Astrocyte (in vitro differentiated cells and primary cell): ENCODE measurements at regions not wholly inside any gene's neighbourhood (a gene's known extent, or its start where the extent isn't known, plus 50 kb on each side); places are given as distances from the start of the nearest gene placed in this dataset.
"Not testable (repeated sequence)": the region's sequence is repeated elsewhere in the genome, so short reads cannot be mapped to it uniquely, and the experiment has no call there.

Experiments used
- DNase-seq: peaks from one replicate; pipeline ENCODE4 v3.0.0-alpha.2; 2010; ENCODE audit warnings: low read depth
- FAIRE-seq: peaks from 2 replicates; lab custom pipeline; 2011; peaks lifted over from hg19 to GRCh38; lab: Jason Lieb, UNC
- H2AFZ ChIP-seq: 2 replicates; pipeline ENCODE4 v1.6.0; 2012; ENCODE audit warnings: low read depth, low read length, inconsistent platforms
- H3K27ac ChIP-seq: 2 replicates; pipeline ENCODE4 v1.5.1; 2011; ENCODE audit warnings: low read depth, low read length, inconsistent platforms
- H3K27me3 ChIP-seq: 2 replicates; pipeline ENCODE4 v1.6.0; 2011; ENCODE audit warnings: low read length, inconsistent platforms; ENCODE audit not compliant: insufficient read depth
- H3K36me3 ChIP-seq: 2 replicates; pipeline ENCODE4 v1.5.1; 2011; ENCODE audit warnings: low read length, inconsistent platforms; ENCODE audit not compliant: insufficient read depth
- H3K4me1 ChIP-seq: 2 replicates; pipeline ENCODE4 v1.5.1; 2011; ENCODE audit warnings: low read length, inconsistent platforms; ENCODE audit not compliant: insufficient read depth
- H3K4me2 ChIP-seq: 2 replicates; pipeline ENCODE4 v1.6.0; 2012; ENCODE audit warnings: low read length, inconsistent platforms
- H3K4me3 ChIP-seq: 2 replicates; pipeline ENCODE4 v1.5.1; 2011; ENCODE audit warnings: low read depth, mild to moderate bottlenecking, low read length, inconsistent platforms; ENCODE audit not compliant: insufficient read depth
- H3K79me2 ChIP-seq: 2 replicates; pipeline ENCODE4 v1.6.0; 2012; ENCODE audit warnings: mild to moderate bottlenecking, low read length, inconsistent platforms; ENCODE audit not compliant: insufficient read depth
- H3K9ac ChIP-seq: 2 replicates; pipeline ENCODE4 v1.6.0; 2012; ENCODE audit warnings: mild to moderate bottlenecking, low read length, inconsistent platforms
- H3K9me3 ChIP-seq: 2 replicates; pipeline ENCODE4 v1.5.1; 2012; ENCODE audit warnings: low read depth, mild to moderate bottlenecking, low read length, inconsistent platforms; ENCODE audit not compliant: insufficient read depth
- H4K20me1 ChIP-seq: 2 replicates; pipeline ENCODE4 v1.6.0; 2012; ENCODE audit warnings: low read length, inconsistent platforms; ENCODE audit not compliant: insufficient read depth
- H3K27ac Mint-ChIP-seq: one replicate; pipeline ENCODE4 v1.8.0; 2021; ENCODE audit warnings: mild to moderate bottlenecking, mixed read lengths; ENCODE audit not compliant: unreplicated experiment
- H3K27me3 Mint-ChIP-seq: one replicate; pipeline ENCODE4 v1.8.0; 2021; ENCODE audit warnings: low read depth, mixed read lengths; ENCODE audit not compliant: unreplicated experiment
- H3K36me3 Mint-ChIP-seq: one replicate; pipeline ENCODE4 v1.8.0; 2021; ENCODE audit warnings: low read depth, mixed read lengths; ENCODE audit not compliant: unreplicated experiment
- H3K4me1 Mint-ChIP-seq: one replicate; pipeline ENCODE4 v1.8.0; 2021; ENCODE audit warnings: low read depth, mixed read lengths; ENCODE audit not compliant: unreplicated experiment
- H3K4me3 Mint-ChIP-seq: one replicate; pipeline ENCODE4 v1.8.0; 2021; ENCODE audit warnings: mild to moderate bottlenecking, moderate library complexity, mixed read lengths; ENCODE audit not compliant: unreplicated experiment
- H3K9me3 Mint-ChIP-seq: one replicate; pipeline ENCODE4 v1.8.0; 2021; ENCODE audit warnings: mild to moderate bottlenecking, mixed read lengths; ENCODE audit not compliant: unreplicated experiment
- CTCF ChIP-seq: IDR thresholded peaks from 2 replicates; pipeline ENCODE4 v1.5.1; 2011; ENCODE audit warnings: low read depth, mild to moderate bottlenecking, inconsistent platforms, low read length, moderate library complexity; ENCODE audit not compliant: insufficient read depth
- EZH2 ChIP-seq: IDR thresholded peaks from 2 replicates; pipeline ENCODE4 v1.6.1; 2012; ENCODE audit warnings: mild to moderate bottlenecking, low read length, inconsistent platforms; ENCODE audit not compliant: insufficient read depth

- no peaks in the 10 kb centered on the region for H3K27me3 Mint-ChIP-seq
- Histone ChIP-seq H3K79me2 (no peaks in the 10 kb centered on the region), H3K4me2 (peak overlapping the region; percentile 38), H3K4me3 (no peak overlapping the region), H3K36me3 (no peaks in the 10 kb centered on the region), H3K4me1 (peaks cover 8% of the 10 kb centered on the region), H3K9me3 (no peaks in the 10 kb centered on the region), H4K20me1 (no peaks in the 10 kb centered on the region), H3K27me3 (peaks cover 9% of the 10 kb centered on the region), H3K9ac (no peak overlapping the region), H2AFZ (no peak overlapping the region), H3K27ac (no peak overlapping the region)
- H3K9me3 Mint-ChIP-seq = no peaks in the 10 kb centered on the region
- H3K4me1 Mint-ChIP-seq = peaks cover 30% of the 10 kb centered on the region
- DNase-seq = peak; percentile 86
- TF ChIP-seq EZH2 = no peak
- TF ChIP-seq CTCF = no peak
- peak overlapping the region; percentile 59 for H3K27ac Mint-ChIP-seq
- no peak for FAIRE-seq
- H3K36me3 Mint-ChIP-seq = no peaks in the 10 kb centered on the region
- H3K4me3 Mint-ChIP-seq = no peak overlapping the region
Observed at GRCh38 chr6:134619789-134620188, 301.9 kb upstream of the SGK1 start.

- no peak for TF ChIP-seq EZH2
- TF ChIP-seq CTCF = no peak
- Histone ChIP-seq H3K9me3 (no peaks in the 10 kb centered on the region), H3K27me3 (peaks cover 9% of the 10 kb centered on the region), H4K20me1 (no peaks in the 10 kb centered on the region), H3K4me1 (peaks cover 8% of the 10 kb centered on the region), H3K9ac (no peak overlapping the region), H3K79me2 (no peaks in the 10 kb centered on the region), H3K27ac (no peak overlapping the region), H3K36me3 (no peaks in the 10 kb centered on the region), H3K4me2 (no peak overlapping the region), H3K4me3 (no peak overlapping the region), H2AFZ (no peak overlapping the region)
- Mint-ChIP-seq H3K4me1 (peaks cover 28% of the 10 kb centered on the region), H3K27ac (peak overlapping the region; percentile 59), H3K4me3 (no peak overlapping the region), H3K9me3 (no peaks in the 10 kb centered on the region), H3K36me3 (no peaks in the 10 kb centered on the region), H3K27me3 (no peaks in the 10 kb centered on the region)
- DNase-seq = no peak
- no peak for FAIRE-seq
Observed at GRCh38 chr6:134619077-134619476, 301.2 kb upstream of the SGK1 start.

DNA sequence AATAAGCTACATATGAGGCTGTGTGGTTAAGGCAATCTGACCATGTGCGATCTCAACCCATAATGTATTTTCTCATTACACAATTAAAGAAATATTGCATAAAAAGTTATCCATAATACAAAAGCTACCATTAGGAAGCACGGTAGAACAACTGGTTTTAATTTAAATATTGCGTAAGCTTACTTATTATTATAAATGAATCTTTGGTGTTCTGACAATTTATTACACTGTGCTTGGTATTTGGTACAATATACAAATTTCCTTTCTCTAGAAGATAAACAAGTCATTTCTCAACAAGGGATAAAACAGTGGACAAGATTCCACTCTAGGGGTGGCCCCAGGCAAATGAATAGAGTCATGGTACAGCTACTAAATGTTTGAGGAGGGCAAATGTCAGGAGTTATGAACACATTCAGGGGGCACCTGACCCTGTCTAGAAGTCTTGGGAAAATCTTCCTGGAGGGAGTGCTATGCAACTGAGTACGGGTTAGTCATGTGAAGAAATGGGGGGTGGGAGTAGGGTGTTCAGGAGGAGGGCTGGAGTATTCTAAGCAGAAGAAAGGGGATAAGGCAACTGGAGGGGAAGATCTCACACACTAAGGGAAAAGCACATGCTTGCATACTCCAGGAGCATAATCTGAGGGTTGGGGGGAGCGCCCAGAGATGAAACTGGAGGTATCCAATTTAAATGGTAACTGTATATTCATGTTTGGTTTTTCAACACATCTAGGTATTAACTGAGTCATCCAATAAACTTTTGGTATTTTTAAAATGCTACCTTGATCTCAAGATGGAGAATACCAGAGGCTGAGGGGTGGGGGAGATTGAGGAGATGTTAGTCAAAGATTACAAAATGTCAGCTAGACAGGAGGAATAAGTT is 296.9 kb upstream of the SGK1 start:
- Histone ChIP-seq H3K9ac (no peak overlapping the region), H3K27ac (no peak overlapping the region), H3K4me3 (no peak overlapping the region), H3K4me2 (no peak overlapping the region), H3K27me3 (no peaks in the 10 kb centered on the region), H4K20me1 (no peaks in the 10 kb centered on the region), H3K79me2 (no peaks in the 10 kb centered on the region), H2AFZ (no peak overlapping the region), H3K4me1 (peaks cover 6% of the 10 kb centered on the region), H3K9me3 (no peaks in the 10 kb centered on the region), H3K36me3 (no peaks in the 10 kb centered on the region)
- no peak for TF ChIP-seq CTCF
- TF ChIP-seq EZH2 = no peak
- DNase-seq = no peak
- FAIRE-seq = no peak
- H3K4me3 Mint-ChIP-seq = no peak overlapping the region
- no peak overlapping the region for H3K27ac Mint-ChIP-seq
- H3K27me3 Mint-ChIP-seq = no peaks in the 10 kb centered on the region
- H3K36me3 Mint-ChIP-seq = no peaks in the 10 kb centered on the region
- no peaks in the 10 kb centered on the region for H3K9me3 Mint-ChIP-seq
- H3K4me1 Mint-ChIP-seq = peaks cover 12% of the 10 kb centered on the region

- not testable (repeated sequence) for H3K4me2 ChIP-seq, H4K20me1 ChIP-seq, H3K79me2 ChIP-seq, H3K27ac ChIP-seq, H3K27ac Mint-ChIP-seq, H3K36me3 ChIP-seq, H3K36me3 Mint-ChIP-seq, H3K4me1 Mint-ChIP-seq, H2AFZ ChIP-seq, H3K27me3 ChIP-seq, H3K4me1 ChIP-seq, H3K4me3 Mint-ChIP-seq, H3K9ac ChIP-seq, H3K9me3 Mint-ChIP-seq, FAIRE-seq, DNase-seq, H3K9me3 ChIP-seq, H3K27me3 Mint-ChIP-seq, H3K4me3 ChIP-seq
Observed at GRCh38 chr6:134612128-134612527, 294.2 kb upstream of the SGK1 start.
